Osteocyte (in vitro differentiated cells): ENCODE measurements at regions not wholly inside any gene's neighbourhood (a gene's known extent, or its start where the extent isn't known, plus 50 kb on each side); places are given as distances from the start of the nearest gene placed in this dataset.

Source experiments
- DNase-seq: peaks from one replicate; pipeline ENCODE4 v3.0.0; 2021; ENCODE audit warnings: mixed read lengths; ENCODE audit not compliant: unreplicated experiment; ENCODE audit errors: extremely low spot score
- H3K27ac Mint-ChIP-seq: one replicate; pipeline ENCODE4 v1.8.0; 2021; ENCODE audit warnings: mild to moderate bottlenecking, mixed read lengths; ENCODE audit not compliant: unreplicated experiment
- H3K27me3 Mint-ChIP-seq: one replicate; pipeline ENCODE4 v1.8.0; 2021; ENCODE audit warnings: mixed read lengths; ENCODE audit not compliant: unreplicated experiment
- H3K36me3 Mint-ChIP-seq: one replicate; pipeline ENCODE4 v1.8.0; 2021; ENCODE audit warnings: mixed read lengths; ENCODE audit not compliant: unreplicated experiment
- H3K4me1 Mint-ChIP-seq: one replicate; pipeline ENCODE4 v1.8.0; 2021; ENCODE audit warnings: mixed read lengths; ENCODE audit not compliant: unreplicated experiment
- H3K4me3 Mint-ChIP-seq: one replicate; pipeline ENCODE4 v1.8.0; 2021; ENCODE audit warnings: mild to moderate bottlenecking, moderate library complexity, mixed read lengths; ENCODE audit not compliant: unreplicated experiment
- H3K9me3 Mint-ChIP-seq: one replicate; pipeline ENCODE4 v1.8.0; 2021; ENCODE audit warnings: mixed read lengths; ENCODE audit not compliant: unreplicated experiment
- TF ChIP-seq, protein P1 (sequence below): fragments of 200-600 bp; sonication (generic); IDR thresholded peaks from 2 replicates; pipeline ENCODE4 v1.5.0; 2021; ENCODE audit warnings: antibody characterized with exemption, mild to moderate bottlenecking, moderate library complexity

DNA sequence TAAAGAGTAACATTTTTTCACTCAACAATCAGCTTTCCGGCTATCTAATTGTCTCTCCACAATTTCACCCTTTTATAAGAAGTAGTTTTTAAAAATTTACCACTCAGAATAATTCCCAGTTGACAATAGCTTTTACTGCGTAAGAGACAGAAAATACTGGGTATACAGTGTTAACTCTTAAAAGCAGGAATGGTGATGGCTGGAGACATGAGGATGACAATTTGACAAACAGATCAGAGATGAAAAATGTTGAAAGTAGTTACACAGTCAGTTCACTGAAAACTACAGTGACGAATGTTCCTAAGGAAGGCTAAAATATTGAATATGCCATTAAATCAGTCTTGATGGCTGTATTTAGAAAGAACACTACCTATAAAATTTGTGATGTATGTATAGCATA lies 1146.8 kb upstream of the B3GALT2 start:
- DNase-seq: no peak
- peaks cover 4% of the 10 kb centered on the region for H3K4me1 Mint-ChIP-seq
- TF ChIP-seq, protein P1, sequence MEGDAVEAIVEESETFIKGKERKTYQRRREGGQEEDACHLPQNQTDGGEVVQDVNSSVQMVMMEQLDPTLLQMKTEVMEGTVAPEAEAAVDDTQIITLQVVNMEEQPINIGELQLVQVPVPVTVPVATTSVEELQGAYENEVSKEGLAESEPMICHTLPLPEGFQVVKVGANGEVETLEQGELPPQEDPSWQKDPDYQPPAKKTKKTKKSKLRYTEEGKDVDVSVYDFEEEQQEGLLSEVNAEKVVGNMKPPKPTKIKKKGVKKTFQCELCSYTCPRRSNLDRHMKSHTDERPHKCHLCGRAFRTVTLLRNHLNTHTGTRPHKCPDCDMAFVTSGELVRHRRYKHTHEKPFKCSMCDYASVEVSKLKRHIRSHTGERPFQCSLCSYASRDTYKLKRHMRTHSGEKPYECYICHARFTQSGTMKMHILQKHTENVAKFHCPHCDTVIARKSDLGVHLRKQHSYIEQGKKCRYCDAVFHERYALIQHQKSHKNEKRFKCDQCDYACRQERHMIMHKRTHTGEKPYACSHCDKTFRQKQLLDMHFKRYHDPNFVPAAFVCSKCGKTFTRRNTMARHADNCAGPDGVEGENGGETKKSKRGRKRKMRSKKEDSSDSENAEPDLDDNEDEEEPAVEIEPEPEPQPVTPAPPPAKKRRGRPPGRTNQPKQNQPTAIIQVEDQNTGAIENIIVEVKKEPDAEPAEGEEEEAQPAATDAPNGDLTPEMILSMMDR: no peak
- H3K4me3 Mint-ChIP-seq: no peak overlapping the region
- H3K27me3 Mint-ChIP-seq: no peaks in the 10 kb centered on the region
- no peak overlapping the region for H3K27ac Mint-ChIP-seq
- H3K36me3 Mint-ChIP-seq: no peaks in the 10 kb centered on the region
- H3K9me3 Mint-ChIP-seq: no peaks in the 10 kb centered on the region

DNA sequence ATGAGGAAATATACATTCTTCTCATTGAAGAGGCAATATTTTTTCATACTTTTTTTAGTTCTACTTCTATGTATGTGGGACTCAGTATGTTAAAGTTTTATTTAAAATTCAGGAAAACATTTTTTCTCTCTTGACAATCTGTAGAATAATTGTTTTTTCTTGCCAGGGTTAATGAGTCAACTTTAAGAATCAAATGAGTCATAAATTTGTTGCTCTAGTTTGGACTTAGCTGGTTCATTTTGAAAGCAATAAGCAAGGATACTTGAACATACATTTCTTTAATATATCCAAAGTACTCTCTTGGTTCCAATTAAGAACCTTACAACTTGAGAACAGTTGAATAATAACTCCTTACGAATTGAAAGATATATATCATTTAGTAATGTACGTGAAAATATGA lies 1145.3 kb upstream of the B3GALT2 start:
- no peaks in the 10 kb centered on the region for H3K27me3 Mint-ChIP-seq

DNA sequence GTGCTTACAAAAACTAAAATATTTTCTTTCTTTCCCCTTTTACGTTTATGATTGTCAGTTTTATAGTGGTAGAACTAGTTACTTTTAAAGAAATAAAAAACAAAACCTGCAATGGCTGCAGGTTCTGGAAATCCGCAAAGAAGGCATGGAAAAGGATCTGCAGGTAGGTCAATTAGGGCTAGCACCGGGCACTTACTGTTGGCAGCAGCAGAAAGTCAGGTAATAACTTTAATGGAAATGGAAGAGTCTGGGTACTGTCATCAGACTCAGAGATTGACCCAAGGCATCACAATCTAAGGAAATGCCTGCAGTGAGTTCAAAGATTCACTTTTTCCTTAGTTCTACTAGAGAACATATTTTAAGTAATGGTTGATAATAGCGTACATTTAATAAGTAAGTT lies 1136.3 kb upstream of the B3GALT2 start:
- Mint-ChIP-seq H3K9me3 (no peaks in the 10 kb centered on the region), H3K4me3 (no peak overlapping the region)
- TF ChIP-seq, protein P1: no peak

More for the DNA sequence above, 1145.3 kb upstream of the B3GALT2 start:
- Mint-ChIP-seq H3K27ac (no peak overlapping the region), H3K4me3 (no peak overlapping the region), H3K36me3 (no peaks in the 10 kb centered on the region), H3K4me1 (no peaks in the 10 kb centered on the region), H3K9me3 (no peaks in the 10 kb centered on the region)
- TF ChIP-seq, protein P1: no peak
- no peak for DNase-seq

DNA sequence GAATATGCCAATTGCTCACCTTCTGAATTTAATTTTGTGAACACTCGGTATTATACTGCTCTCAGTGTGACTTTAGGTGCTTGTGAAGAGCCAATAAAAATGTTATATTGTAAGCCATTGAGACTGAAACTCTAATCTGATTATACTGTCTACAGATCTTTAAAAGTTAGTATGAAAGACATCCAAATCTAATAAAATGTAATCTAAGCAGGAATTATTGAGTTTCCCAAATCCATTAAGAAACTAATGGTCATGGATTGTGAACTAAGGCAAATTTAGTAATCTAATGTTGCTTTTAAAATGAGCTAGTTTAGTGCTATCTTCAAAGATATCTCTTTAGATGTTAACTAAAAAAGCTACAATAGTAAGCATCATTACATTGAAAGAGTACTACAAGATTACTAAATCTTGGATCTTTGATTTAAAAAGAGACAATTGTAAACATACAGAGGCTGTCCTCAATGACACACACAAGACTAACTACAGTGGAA lies 1132.4 kb upstream of the B3GALT2 start:
- Mint-ChIP-seq H3K36me3 (no peaks in the 10 kb centered on the region), H3K9me3 (no peaks in the 10 kb centered on the region), H3K27ac (no peak overlapping the region), H3K4me1 (no peaks in the 10 kb centered on the region), H3K4me3 (no peak overlapping the region), H3K27me3 (no peaks in the 10 kb centered on the region)
- TF ChIP-seq, protein P1: no peak
- no peak for DNase-seq

More for the DNA sequence above, 1136.3 kb upstream of the B3GALT2 start:
- Mint-ChIP-seq H3K27ac (no peak overlapping the region), H3K4me1 (no peaks in the 10 kb centered on the region), H3K27me3 (no peaks in the 10 kb centered on the region), H3K36me3 (no peaks in the 10 kb centered on the region)
- no peak for DNase-seq

DNA sequence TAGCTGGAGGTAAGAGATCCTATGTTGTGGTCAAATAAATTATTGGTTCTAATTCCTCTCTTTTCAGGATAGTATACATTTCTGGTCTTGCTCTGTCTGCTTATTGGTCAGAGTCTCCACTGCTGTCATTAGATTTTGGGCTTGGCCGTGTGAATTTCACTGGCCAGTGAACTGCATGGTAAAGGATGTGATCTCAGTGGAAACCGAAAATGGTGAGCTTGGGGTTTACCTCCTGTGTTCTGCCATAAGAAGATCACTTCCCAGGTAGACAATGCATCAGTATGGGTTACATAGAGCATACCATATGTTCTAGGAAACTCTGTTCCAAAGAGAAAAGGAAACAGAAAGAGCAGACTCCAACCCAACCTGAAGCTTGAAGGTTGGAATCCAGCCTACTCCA lies 1123.3 kb upstream of the B3GALT2 start:
- TF ChIP-seq, protein P1: no peak
- Mint-ChIP-seq H3K9me3 (no peaks in the 10 kb centered on the region), H3K4me1 (no peaks in the 10 kb centered on the region), H3K27ac (no peak overlapping the region), H3K27me3 (no peaks in the 10 kb centered on the region), H3K36me3 (no peaks in the 10 kb centered on the region), H3K4me3 (no peak overlapping the region)
- no peak for DNase-seq
